Smooth muscle cell (in vitro differentiated cells): ENCODE measurements at regions not wholly inside any gene's neighbourhood (a gene's known extent, or its start where the extent isn't known, plus 50 kb on each side); places are given as distances from the start of the nearest gene placed in this dataset.
A peak's percentile ranks its signal among the peaks of the same experiment; 100 is the strongest.

ENCODE experiments used
- DNase-seq: peaks from one replicate; lab custom pipeline; 2025; ENCODE audit not compliant: unreplicated experiment; lab: John Stamatoyannopoulos, UW
- H2AFZ ChIP-seq: fragments of 200-600 bp; sonication (generic); 2 replicates; pipeline ENCODE4 v1.6.0; 2016; ENCODE audit warnings: antibody characterized with exemption, low read depth, mild to moderate bottlenecking
- H3F3A ChIP-seq: fragments of 200-600 bp; sonication (generic); 2 replicates; pipeline ENCODE4 v1.6.0; 2017; ENCODE audit warnings: antibody characterized with exemption, low read depth
- H3K27ac ChIP-seq: fragments of 200-600 bp; sonication (generic); 2 replicates; pipeline ENCODE4 v1.5.1; 2016; ENCODE audit warnings: low read depth, mild to moderate bottlenecking
- H3K27me3 ChIP-seq: fragments of 200-600 bp; sonication (generic); 2 replicates; pipeline ENCODE4 v1.6.1; 2016; ENCODE audit warnings: low read depth, mild to moderate bottlenecking
- H3K36me3 ChIP-seq: fragments of 200-600 bp; sonication (generic); 2 replicates; pipeline ENCODE4 v1.5.1; 2016; ENCODE audit warnings: low read depth
- H3K4me1 ChIP-seq: fragments of 200-600 bp; sonication (generic); 2 replicates; pipeline ENCODE4 v1.5.1; 2016; ENCODE audit warnings: low read depth
- H3K4me2 ChIP-seq: fragments of 200-600 bp; sonication (generic); 2 replicates; pipeline ENCODE4 v1.6.0; 2016; ENCODE audit warnings: mild to moderate bottlenecking
- H3K4me3 ChIP-seq: fragments of 200-600 bp; sonication (generic); 2 replicates; pipeline ENCODE4 v1.5.1; 2016; ENCODE audit warnings: mild to moderate bottlenecking
- H3K79me2 ChIP-seq: fragments of 200-600 bp; sonication (generic); 2 replicates; pipeline ENCODE4 v1.6.0; 2016; ENCODE audit warnings: low read depth, mild to moderate bottlenecking
- H3K9ac ChIP-seq: fragments of 200-600 bp; sonication (generic); 2 replicates; pipeline ENCODE4 v1.6.0; 2016; ENCODE audit warnings: low read depth
- H3K9me3 ChIP-seq: fragments of 200-600 bp; sonication (generic); replicated peaks from 2 replicates; pipeline ENCODE4 v1.5.1; 2016; ENCODE audit warnings: low read depth
- H4K20me1 ChIP-seq: fragments of 200-600 bp; sonication (generic); 2 replicates; pipeline ENCODE4 v1.6.0; 2016; ENCODE audit warnings: low read depth
- CTCF ChIP-seq: fragments of 200-600 bp; sonication (generic); IDR thresholded peaks from 2 replicates; pipeline ENCODE4 v1.5.1; 2017; ENCODE audit warnings: borderline replicate concordance, mild to moderate bottlenecking, antibody characterized with exemption; ENCODE audit not compliant: insufficient read depth, poor library complexity, severe bottlenecking
- WGBS: methylation state at CpG from one replicate; pipeline ENCODE4 v1.1.7; 2016; ENCODE audit warnings: low lambda C conversion rate; 5-methylcytosine and 5-hydroxymethylcytosine counted together

- Histone ChIP-seq H3F3A (no peaks in the 10 kb centered on the region), H3K4me1 (peaks cover 27% of the 10 kb centered on the region), H4K20me1 (no peaks in the 10 kb centered on the region), H3K9me3 (no peaks in the 10 kb centered on the region), H3K27ac (peak overlapping the region; percentile 87), H2AFZ (peak overlapping the region; percentile 61), H3K4me2 (peak overlapping the region; percentile 78), H3K27me3 (no peaks in the 10 kb centered on the region), H3K79me2 (no peaks in the 10 kb centered on the region), H3K4me3 (no peak overlapping the region), H3K36me3 (no peaks in the 10 kb centered on the region), H3K9ac (peak overlapping the region; percentile 61)
- TF ChIP-seq CTCF = no peak
- DNase-seq = no peak
- 67% methylated on average over 6 of the region's 6 CpGs for WGBS
Measured at GRCh38 chr7:93044147-93044810, 73.5 kb downstream of the SAMD9 start.

- Histone ChIP-seq H3K9ac (peak overlapping the region; percentile 61), H3F3A (no peaks in the 10 kb centered on the region), H3K4me1 (peaks cover 27% of the 10 kb centered on the region), H3K27me3 (no peaks in the 10 kb centered on the region), H3K27ac (peak overlapping the region; percentile 87), H2AFZ (peak overlapping the region; percentile 61), H3K9me3 (no peaks in the 10 kb centered on the region), H3K79me2 (no peaks in the 10 kb centered on the region), H3K4me2 (peak overlapping the region; percentile 78), H3K4me3 (peak overlapping the region; percentile 25), H4K20me1 (no peaks in the 10 kb centered on the region), H3K36me3 (no peaks in the 10 kb centered on the region)
- TF ChIP-seq CTCF = no peak
- WGBS = 10% methylated on average over 28 of the region's 28 CpGs
- peak; percentile 45 for DNase-seq
Measured at GRCh38 chr7:93043385-93043985, 74.3 kb downstream of the SAMD9 start.

GRCh38 chr7:93040355-93040754 is 77.4 kb downstream of the SAMD9 start:
- H3K4me3 ChIP-seq = no peak overlapping the region
- no peaks in the 10 kb centered on the region for H3K9me3 ChIP-seq
- no peak for TF ChIP-seq CTCF
- no peaks in the 10 kb centered on the region for H3K27me3 ChIP-seq
- no peak overlapping the region for H2AFZ ChIP-seq
- no peak overlapping the region for H3K4me2 ChIP-seq
- H3K9ac ChIP-seq = no peak overlapping the region
- no peaks in the 10 kb centered on the region for H3K36me3 ChIP-seq
- H3K27ac ChIP-seq = no peak overlapping the region
- H3K4me1 ChIP-seq = peaks cover 21% of the 10 kb centered on the region
- DNase-seq = no peak
- WGBS = 87% methylated on average over 10 of the region's 10 CpGs
- H4K20me1 ChIP-seq = no peaks in the 10 kb centered on the region
- no peaks in the 10 kb centered on the region for H3K79me2 ChIP-seq
- no peaks in the 10 kb centered on the region for H3F3A ChIP-seq

- Histone ChIP-seq H3K27ac (no peak overlapping the region), H4K20me1 (no peaks in the 10 kb centered on the region), H3K4me1 (peaks cover 21% of the 10 kb centered on the region), H3F3A (no peaks in the 10 kb centered on the region), H3K9me3 (no peaks in the 10 kb centered on the region), H3K79me2 (no peaks in the 10 kb centered on the region), H3K4me3 (no peak overlapping the region), H3K9ac (no peak overlapping the region), H3K36me3 (no peaks in the 10 kb centered on the region), H3K4me2 (no peak overlapping the region), H3K27me3 (no peaks in the 10 kb centered on the region), H2AFZ (no peak overlapping the region)
- DNase-seq = no peak
- TF ChIP-seq CTCF = no peak
- WGBS = 73% methylated on average over 3 of the region's 3 CpGs
Measured at GRCh38 chr7:93039786-93040185, 78.0 kb downstream of the SAMD9 start.
